ENCODE measurements at regions not wholly inside any gene's neighbourhood (a gene's known extent, or its start where the extent isn't known, plus 50 kb on each side); places are given as distances from the start of the nearest gene placed in this dataset.
A peak's percentile ranks its signal among the peaks of the same experiment; 100 is the strongest.

DNA sequence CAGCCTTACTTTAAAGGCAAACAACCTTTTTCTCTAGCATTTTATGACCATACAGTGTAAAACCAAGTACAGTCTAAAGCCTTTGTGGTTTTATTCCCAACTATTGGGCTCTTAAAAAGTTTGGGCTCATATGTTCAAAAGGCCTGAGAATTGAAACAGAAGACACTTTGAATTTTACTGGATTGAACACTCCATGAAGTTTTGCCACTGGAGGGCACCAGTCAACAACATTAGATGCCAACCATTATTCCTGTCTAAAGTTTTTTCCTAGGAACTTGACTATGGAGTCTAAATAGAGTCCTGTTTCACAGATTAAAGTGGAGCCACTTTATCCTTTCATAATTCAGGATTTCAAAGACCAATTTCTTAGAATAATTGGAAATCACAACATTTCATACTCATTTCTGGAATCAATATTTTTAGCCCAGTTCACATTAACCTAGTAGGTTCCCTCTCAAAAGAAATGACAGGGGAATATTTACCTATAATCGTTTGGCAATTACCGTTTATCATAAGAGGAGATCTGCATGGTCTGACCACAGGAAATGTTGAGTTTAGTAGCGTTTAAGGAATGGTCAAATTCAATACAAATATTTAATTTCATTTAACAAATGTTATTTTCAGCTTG, 244.1 kb upstream of the PDZRN3 start:
- Histone ChIP-seq H3K9me3 (no peaks in the 10 kb centered on the region), H3K27ac (replicated peaks in 1 of 4) (no peak overlapping the region), H3K4me3 (no peak overlapping the region), H3K4me1 (no peaks in the 10 kb centered on the region), H3K27me3 (no peaks in the 10 kb centered on the region), H3K36me3 (no peaks in the 10 kb centered on the region)
- TF ChIP-seq POLR2A (IDR thresholded peaks at IDR 0.05; ENCODE audit: low read depth): no peak
- TF ChIP-seq POLR2AphosphoS5 (IDR thresholded peaks at IDR 0.05): no peak
- TF ChIP-seq, protein P1, sequence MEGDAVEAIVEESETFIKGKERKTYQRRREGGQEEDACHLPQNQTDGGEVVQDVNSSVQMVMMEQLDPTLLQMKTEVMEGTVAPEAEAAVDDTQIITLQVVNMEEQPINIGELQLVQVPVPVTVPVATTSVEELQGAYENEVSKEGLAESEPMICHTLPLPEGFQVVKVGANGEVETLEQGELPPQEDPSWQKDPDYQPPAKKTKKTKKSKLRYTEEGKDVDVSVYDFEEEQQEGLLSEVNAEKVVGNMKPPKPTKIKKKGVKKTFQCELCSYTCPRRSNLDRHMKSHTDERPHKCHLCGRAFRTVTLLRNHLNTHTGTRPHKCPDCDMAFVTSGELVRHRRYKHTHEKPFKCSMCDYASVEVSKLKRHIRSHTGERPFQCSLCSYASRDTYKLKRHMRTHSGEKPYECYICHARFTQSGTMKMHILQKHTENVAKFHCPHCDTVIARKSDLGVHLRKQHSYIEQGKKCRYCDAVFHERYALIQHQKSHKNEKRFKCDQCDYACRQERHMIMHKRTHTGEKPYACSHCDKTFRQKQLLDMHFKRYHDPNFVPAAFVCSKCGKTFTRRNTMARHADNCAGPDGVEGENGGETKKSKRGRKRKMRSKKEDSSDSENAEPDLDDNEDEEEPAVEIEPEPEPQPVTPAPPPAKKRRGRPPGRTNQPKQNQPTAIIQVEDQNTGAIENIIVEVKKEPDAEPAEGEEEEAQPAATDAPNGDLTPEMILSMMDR (IDR thresholded peaks at IDR 0.05): peak; percentile 37 to 69 (median 48)
- no peak for TF ChIP-seq EP300 (IDR thresholded peaks at IDR 0.05)
- no peak for DNase-seq (ENCODE audit: extremely low spot score)
- intact Hi-C loops (cut with DNase I): no loop called here
- 66% methylated on average over 3 of the region's 3 CpGs for WGBS

DNA sequence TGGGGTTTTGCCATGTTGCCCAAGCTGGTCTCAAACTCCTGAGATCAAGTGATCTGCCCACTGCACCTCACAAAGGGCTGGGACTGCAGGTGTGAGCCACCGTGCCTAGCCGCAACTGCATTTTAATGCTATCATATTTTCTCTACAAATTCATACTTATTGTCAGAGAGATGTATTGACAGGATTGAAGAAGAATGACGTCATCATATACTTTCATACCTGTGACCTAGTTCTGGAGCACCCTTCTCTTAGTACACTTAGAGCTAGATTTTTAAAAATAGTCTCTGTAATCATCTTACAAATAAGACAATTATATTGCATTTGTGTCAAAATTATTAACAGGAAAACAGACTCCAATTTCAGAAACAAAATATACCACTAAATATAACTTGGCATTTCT, 242.8 kb upstream of the PDZRN3 start:
- intact Hi-C loops (cut with DNase I): no loop called here
- DNase-seq (ENCODE audit: extremely low spot score): no peak
- WGBS: 84% methylated on average over 3 of the region's 3 CpGs
- no peak for TF ChIP-seq POLR2AphosphoS5 (IDR thresholded peaks at IDR 0.05)
- TF ChIP-seq POLR2A (IDR thresholded peaks at IDR 0.05; ENCODE audit: low read depth): no peak
- no peak for TF ChIP-seq EP300 (IDR thresholded peaks at IDR 0.05)
- TF ChIP-seq, protein P1 (IDR thresholded peaks at IDR 0.05): no peak
- Histone ChIP-seq H3K9me3 (no peaks in the 10 kb centered on the region), H3K4me1 (no peaks in the 10 kb centered on the region), H3K36me3 (no peaks in the 10 kb centered on the region), H3K27ac (replicated peaks in 1 of 4) (no peak overlapping the region), H3K4me3 (no peak overlapping the region), H3K27me3 (no peaks in the 10 kb centered on the region)

DNA sequence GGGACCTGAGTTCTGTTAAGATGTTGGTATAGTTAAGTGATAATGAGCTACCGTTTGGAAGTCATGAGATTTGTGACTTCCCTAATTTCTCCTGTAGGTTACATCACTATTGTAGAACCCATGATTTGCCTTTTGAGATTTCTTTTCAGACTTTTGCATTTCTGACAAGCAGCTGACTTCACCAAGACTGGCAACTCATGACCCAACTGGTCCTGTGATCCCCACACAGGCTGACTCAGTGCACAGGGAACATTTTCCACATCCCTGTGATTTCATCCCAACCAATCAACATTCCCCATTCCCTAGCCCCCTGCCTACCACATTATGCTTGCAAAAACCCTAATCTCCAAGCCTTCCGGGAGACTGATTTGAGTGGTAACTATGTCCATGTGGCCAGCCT, 242.1 kb upstream of the PDZRN3 start:
- WGBS: 84% methylated on average over 2 of the region's 2 CpGs
- Histone ChIP-seq H3K27me3 (no peaks in the 10 kb centered on the region), H3K36me3 (no peaks in the 10 kb centered on the region), H3K4me1 (no peaks in the 10 kb centered on the region), H3K4me3 (no peak overlapping the region), H3K9me3 (no peaks in the 10 kb centered on the region), H3K27ac (replicated peaks in 1 of 4) (no peak overlapping the region)
- intact Hi-C loops (cut with DNase I): no loop called here
- TF ChIP-seq, protein P1 (IDR thresholded peaks at IDR 0.05): no peak
- no peak for TF ChIP-seq POLR2AphosphoS5 (IDR thresholded peaks at IDR 0.05)
- TF ChIP-seq POLR2A (IDR thresholded peaks at IDR 0.05; ENCODE audit: low read depth): no peak
- no peak for TF ChIP-seq EP300 (IDR thresholded peaks at IDR 0.05)
- no peak for DNase-seq (ENCODE audit: extremely low spot score)

DNA sequence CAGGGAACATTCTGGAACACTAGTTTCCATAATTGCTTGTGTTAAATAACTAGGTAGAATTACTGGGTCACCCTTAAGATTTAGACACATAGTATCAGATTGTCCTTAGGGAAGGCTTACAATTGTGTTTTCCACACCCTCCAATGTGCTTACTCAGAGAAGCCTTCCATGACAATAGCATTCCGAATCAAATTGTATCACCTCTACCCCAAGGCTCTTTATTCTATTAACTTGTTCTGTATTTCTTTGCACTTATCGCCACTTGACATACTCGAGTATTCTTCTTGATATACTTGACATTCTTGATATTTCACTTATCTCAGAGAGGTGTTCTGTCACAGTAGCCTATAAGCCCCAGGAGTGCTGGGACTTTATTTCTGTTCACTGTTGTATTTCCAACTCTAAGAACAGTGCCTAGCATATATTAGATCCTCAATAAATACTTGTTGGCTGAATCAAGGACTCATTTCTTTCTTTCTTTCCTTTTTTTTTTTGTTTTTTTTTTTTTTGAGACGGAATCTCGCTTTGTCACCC, 238.9 kb upstream of the PDZRN3 start:
- Histone ChIP-seq H3K27me3 (no peaks in the 10 kb centered on the region), H3K36me3 (no peaks in the 10 kb centered on the region), H3K9me3 (no peaks in the 10 kb centered on the region), H3K4me3 (no peak overlapping the region), H3K27ac (replicated peaks in 1 of 4) (no peak overlapping the region), H3K4me1 (no peaks in the 10 kb centered on the region)
- intact Hi-C loops (cut with DNase I): no loop called here
- TF ChIP-seq, protein P1 (IDR thresholded peaks at IDR 0.05): no peak
- WGBS: 94% methylated on average over 5 of the region's 5 CpGs
- no peak for DNase-seq (ENCODE audit: extremely low spot score)

DNA sequence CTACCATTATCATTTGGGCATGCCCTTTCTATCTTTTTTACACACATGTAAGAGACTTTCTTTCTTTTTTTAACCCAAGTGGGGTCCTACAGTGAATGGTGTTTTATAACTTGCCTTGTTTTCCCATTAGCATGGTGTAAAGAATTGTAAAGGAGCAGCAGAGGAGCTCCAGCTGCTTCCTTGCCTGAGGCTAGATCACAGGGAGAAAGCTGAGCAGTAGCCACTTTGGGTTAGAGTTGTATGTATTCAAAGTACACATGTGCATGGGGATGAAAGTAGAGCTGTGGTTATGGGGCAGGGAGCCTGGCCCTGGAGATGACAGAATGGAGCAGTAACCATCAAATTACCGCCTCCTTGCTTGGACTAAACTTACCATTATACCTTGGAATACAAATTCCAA, 231.1 kb upstream of the PDZRN3 start:
- Histone ChIP-seq H3K4me1 (no peaks in the 10 kb centered on the region), H3K27me3 (no peaks in the 10 kb centered on the region), H3K4me3 (no peak overlapping the region), H3K27ac (replicated peaks in 1 of 4) (no peak overlapping the region), H3K9me3 (no peaks in the 10 kb centered on the region), H3K36me3 (no peaks in the 10 kb centered on the region)
- TF ChIP-seq EP300 (IDR thresholded peaks at IDR 0.05) (no peak), POLR2A (IDR thresholded peaks at IDR 0.05; ENCODE audit: low read depth) (no peak), POLR2AphosphoS5 (IDR thresholded peaks at IDR 0.05) (no peak)
- TF ChIP-seq, protein P1 (IDR thresholded peaks at IDR 0.05): no peak
- 93% methylated on average over 1 of the region's 1 CpG for WGBS
- no peak for DNase-seq (ENCODE audit: extremely low spot score)
- intact Hi-C loops (cut with DNase I): no loop called here
